Breast epithelium (tissue), 3 donors: ENCODE measurements at regions not wholly inside any gene's neighbourhood (a gene's known extent, or its start where the extent isn't known, plus 50 kb on each side); places are given as distances from the start of the nearest gene placed in this dataset.

Experiments
- CTCF ChIP-seq, 3 donors: fragments of 450-650 bp; IDR thresholded peaks; one replicate each; pipeline ENCODE4 v1.5.1; 2016 to 2017; ENCODE audit warnings: antibody characterized with exemption in 3 of 3, mild to moderate bottlenecking in 3 of 3, moderate library complexity in 3 of 3
- POLR2A ChIP-seq: fragments of 450-650 bp; IDR thresholded peaks from one replicate; pipeline ENCODE4 v1.6.1; 2016; ENCODE audit warnings: antibody characterized with exemption, mild to moderate bottlenecking, moderate library complexity
- POLR2AphosphoS5 ChIP-seq, 3 donors: sonication (generic); formaldehyde crosslinking; IDR thresholded peaks; one replicate each; pipeline ENCODE4 v1.6.1; 2017; ENCODE audit warnings: antibody characterized with exemption in 3 of 3

DNA sequence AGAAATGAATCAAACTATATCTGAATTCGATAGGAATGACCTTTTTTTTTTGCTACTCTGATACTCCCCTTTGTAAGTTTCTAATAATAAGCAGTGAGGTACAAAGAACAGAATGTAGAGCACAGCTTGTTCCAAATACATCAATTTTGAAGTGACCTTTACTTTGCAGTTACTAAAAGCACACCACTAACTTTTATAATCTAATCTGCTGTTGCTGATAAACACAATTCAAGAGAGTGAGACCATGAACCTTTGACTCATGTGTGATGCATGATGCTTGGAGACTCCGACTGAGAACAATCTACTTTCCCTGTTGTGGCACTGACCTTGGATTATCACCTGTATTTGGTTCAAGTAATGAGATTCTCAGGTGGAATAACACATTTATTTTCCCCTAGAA is 91.6 kb upstream of the GNPDA2 start:
- TF ChIP-seq CTCF (IDR thresholded peaks at IDR 0.05) (no peak), POLR2AphosphoS5 (IDR thresholded peaks at IDR 0.05) (no peak), POLR2A (no peak)
